MM.1S (cell line): ENCODE measurements at regions not wholly inside any gene's neighbourhood (a gene's known extent, or its start where the extent isn't known, plus 50 kb on each side); places are given as distances from the start of the nearest gene placed in this dataset.

Experiments
- EZH2 ChIP-seq: fragments of 300-600 bp; sonication (generic); optimal IDR thresholded peaks from 2 replicates; pipeline ENCODE3; 2017; ENCODE audit warnings: low read depth, mild to moderate bottlenecking, antibody characterized with exemption, low read length, mixed read lengths
- TF ChIP-seq, protein P1 (sequence below): fragments of 300-600 bp; sonication (generic); IDR thresholded peaks from 2 replicates; pipeline ENCODE4 v1.5.1; 2016; ENCODE audit warnings: antibody characterized with exemption, low read length, mixed read lengths

DNA sequence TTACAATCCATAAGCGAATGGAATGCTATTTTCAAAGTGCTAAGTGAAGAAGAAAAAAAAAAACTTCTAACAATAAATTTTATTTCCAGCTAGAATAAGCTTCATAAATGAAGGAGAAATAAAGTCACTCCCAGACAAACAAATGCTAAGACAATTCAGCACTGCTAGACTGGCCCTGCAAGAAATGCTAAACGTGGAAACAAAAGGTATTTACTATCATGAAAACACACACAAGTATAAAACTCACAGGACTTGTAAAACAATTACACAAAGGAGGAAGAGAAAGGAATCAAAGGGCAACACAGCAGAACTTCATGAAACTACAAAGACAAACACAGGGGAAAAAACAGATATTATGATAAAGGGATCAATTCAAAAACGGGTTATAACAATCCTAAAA is 85.8 kb upstream of the NELL2 start:
- TF ChIP-seq, protein P1, sequence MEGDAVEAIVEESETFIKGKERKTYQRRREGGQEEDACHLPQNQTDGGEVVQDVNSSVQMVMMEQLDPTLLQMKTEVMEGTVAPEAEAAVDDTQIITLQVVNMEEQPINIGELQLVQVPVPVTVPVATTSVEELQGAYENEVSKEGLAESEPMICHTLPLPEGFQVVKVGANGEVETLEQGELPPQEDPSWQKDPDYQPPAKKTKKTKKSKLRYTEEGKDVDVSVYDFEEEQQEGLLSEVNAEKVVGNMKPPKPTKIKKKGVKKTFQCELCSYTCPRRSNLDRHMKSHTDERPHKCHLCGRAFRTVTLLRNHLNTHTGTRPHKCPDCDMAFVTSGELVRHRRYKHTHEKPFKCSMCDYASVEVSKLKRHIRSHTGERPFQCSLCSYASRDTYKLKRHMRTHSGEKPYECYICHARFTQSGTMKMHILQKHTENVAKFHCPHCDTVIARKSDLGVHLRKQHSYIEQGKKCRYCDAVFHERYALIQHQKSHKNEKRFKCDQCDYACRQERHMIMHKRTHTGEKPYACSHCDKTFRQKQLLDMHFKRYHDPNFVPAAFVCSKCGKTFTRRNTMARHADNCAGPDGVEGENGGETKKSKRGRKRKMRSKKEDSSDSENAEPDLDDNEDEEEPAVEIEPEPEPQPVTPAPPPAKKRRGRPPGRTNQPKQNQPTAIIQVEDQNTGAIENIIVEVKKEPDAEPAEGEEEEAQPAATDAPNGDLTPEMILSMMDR, result no peak
- no peak for TF ChIP-seq EZH2
